ENCODE measurements at regions not wholly inside any gene's neighbourhood (a gene's known extent, or its start where the extent isn't known, plus 50 kb on each side); places are given as distances from the start of the nearest gene placed in this dataset.

DNA sequence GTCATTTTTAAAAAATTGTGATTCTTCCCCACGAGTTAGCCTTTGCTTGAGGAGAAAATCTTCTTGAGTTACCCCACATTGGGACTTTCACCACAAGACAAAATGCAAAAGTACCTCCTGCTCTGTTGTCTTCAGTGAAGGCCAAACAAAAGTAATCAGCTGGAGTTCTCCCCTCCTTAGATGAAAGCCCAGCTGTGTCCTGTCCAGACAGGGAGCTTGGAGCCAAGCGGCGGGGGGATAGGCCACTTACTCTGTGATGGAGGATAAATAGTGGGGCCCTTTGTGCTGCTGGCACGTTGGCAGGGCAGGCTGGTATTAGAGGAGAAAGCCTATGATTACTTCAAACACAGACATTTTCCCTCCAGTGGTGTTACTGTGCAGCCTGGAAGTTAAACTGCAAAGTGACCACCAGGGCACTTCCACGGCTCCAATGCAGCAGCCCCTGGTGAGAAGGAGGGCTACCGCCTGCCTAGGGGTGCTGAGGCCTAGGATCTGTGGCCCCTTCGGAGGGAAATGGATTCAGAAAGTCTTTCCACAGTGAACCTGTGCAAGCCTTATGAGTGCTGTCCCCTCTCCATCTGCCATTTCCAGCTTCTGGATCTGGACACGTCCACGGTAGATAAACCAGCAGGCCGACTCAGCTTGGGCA is 155.0 kb downstream of the TMEM167A start:
- TF ChIP-seq EZH2phosphoT487 (IDR thresholded peaks at IDR 0.05; ENCODE audit: low read length) = no peak
- TF ChIP-seq, protein P1, sequence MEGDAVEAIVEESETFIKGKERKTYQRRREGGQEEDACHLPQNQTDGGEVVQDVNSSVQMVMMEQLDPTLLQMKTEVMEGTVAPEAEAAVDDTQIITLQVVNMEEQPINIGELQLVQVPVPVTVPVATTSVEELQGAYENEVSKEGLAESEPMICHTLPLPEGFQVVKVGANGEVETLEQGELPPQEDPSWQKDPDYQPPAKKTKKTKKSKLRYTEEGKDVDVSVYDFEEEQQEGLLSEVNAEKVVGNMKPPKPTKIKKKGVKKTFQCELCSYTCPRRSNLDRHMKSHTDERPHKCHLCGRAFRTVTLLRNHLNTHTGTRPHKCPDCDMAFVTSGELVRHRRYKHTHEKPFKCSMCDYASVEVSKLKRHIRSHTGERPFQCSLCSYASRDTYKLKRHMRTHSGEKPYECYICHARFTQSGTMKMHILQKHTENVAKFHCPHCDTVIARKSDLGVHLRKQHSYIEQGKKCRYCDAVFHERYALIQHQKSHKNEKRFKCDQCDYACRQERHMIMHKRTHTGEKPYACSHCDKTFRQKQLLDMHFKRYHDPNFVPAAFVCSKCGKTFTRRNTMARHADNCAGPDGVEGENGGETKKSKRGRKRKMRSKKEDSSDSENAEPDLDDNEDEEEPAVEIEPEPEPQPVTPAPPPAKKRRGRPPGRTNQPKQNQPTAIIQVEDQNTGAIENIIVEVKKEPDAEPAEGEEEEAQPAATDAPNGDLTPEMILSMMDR (IDR thresholded peaks at IDR 0.05; ENCODE audit: low read length) = no peak

Data from MM.1S (cell line).